WTC11 (cell line): ENCODE measurements at regions not wholly inside any gene's neighbourhood (a gene's known extent, or its start where the extent isn't known, plus 50 kb on each side); places are given as distances from the start of the nearest gene placed in this dataset.

ENCODE experiments used
- ATAC-seq: fragments of 200-7000 bp; cut with Tn5 transposase; 2 replicates; pipeline ENCODE4 v1.10.0; 2021; ENCODE audit warnings: mild to moderate bottlenecking, moderate library complexity
- CTCF ChIA-PET: fragments of 300-600 bp; sonication (Branson Sonifier 250); formaldehyde crosslinking; loops from one replicate; lab custom pipeline; 2021; ENCODE audit warnings: antibody characterized with exemption; lab: Charles Lee
- POLR2A ChIA-PET: fragments of 350-600 bp; sonication (Branson Sonifier 250); formaldehyde crosslinking; loops from one replicate; lab custom pipeline; 2021; ENCODE audit warnings: antibody characterized with exemption; lab: Charles Lee
- DNase-seq: peaks from one replicate; pipeline ENCODE4 v3.0.0; 2021; ENCODE audit warnings: low spot score
- H3K27ac Mint-ChIP-seq: 2 replicates; pipeline ENCODE4 v1.8.0; 2021; ENCODE audit warnings: mixed read lengths
- H3K27me3 Mint-ChIP-seq: 2 replicates; pipeline ENCODE4 v1.8.0; 2021; ENCODE audit warnings: low read depth, mild to moderate bottlenecking, moderate library complexity, mixed read lengths
- H3K36me3 Mint-ChIP-seq: 2 replicates; pipeline ENCODE4 v1.8.0; 2021; ENCODE audit warnings: mixed read lengths
- H3K4me1 Mint-ChIP-seq: 2 replicates; pipeline ENCODE4 v1.8.0; 2022; ENCODE audit warnings: mixed read lengths
- H3K4me3 Mint-ChIP-seq: 2 replicates; pipeline ENCODE4 v1.8.0; 2021; ENCODE audit warnings: mild to moderate bottlenecking, moderate library complexity, mixed read lengths
- H3K9me3 Mint-ChIP-seq: 2 replicates; pipeline ENCODE4 v1.8.0; 2021; ENCODE audit warnings: mixed read lengths
- ATF1 ChIP-seq: sonication (generic); formaldehyde crosslinking; IDR thresholded peaks from 2 replicates; pipeline ENCODE4 v1.8.1; 2023; ENCODE audit warnings: mild to moderate bottlenecking, moderate library complexity, missing genetic modification reagents
- CREB1 ChIP-seq: sonication (generic); formaldehyde crosslinking; IDR thresholded peaks from 2 replicates; pipeline ENCODE4 v1.8.0; 2023; ENCODE audit warnings: mild to moderate bottlenecking, missing genetic modification reagents
- GTF2I ChIP-seq: fragments of 250-450 bp; sonication (Bioruptor Pico); conservative IDR thresholded peaks from 2 replicates; pipeline ENCODE4 v1.4.0; 2021; ENCODE audit warnings: mild to moderate bottlenecking
- NFATC4 ChIP-seq: fragments of 250-450 bp; sonication (Bioruptor Pico); IDR thresholded peaks from 2 replicates; pipeline ENCODE4 v1.9.0; 2021; ENCODE audit warnings: mild to moderate bottlenecking
- NFE2L1 ChIP-seq: sonication (generic); formaldehyde crosslinking; IDR thresholded peaks from 2 replicates; pipeline ENCODE4 v1.8.1; 2023; ENCODE audit warnings: missing genetic modification reagents
- RORB ChIP-seq: fragments of 250-450 bp; sonication (Bioruptor Pico); IDR thresholded peaks from 2 replicates; pipeline ENCODE4 v1.9.0; 2021; ENCODE audit warnings: mild to moderate bottlenecking
- SOX15 ChIP-seq: fragments of 250-450 bp; sonication (Bioruptor Pico); IDR thresholded peaks from 2 replicates; pipeline ENCODE4 v1.9.0; 2021; ENCODE audit warnings: mild to moderate bottlenecking
- ZBTB21 ChIP-seq: sonication (generic); formaldehyde crosslinking; IDR thresholded peaks from 2 replicates; pipeline ENCODE4 v1.8.1; 2023; ENCODE audit warnings: mild to moderate bottlenecking, missing genetic modification reagents, borderline replicate concordance
- TF ChIP-seq, protein P1 (sequence below): sonication (generic); formaldehyde crosslinking; IDR thresholded peaks from 2 replicates; pipeline ENCODE4 v1.8.1; 2023; ENCODE audit warnings: mild to moderate bottlenecking, moderate library complexity, missing genetic modification reagents
- TF ChIP-seq, protein P2 (sequence below): fragments of 200-600 bp; IDR thresholded peaks from 2 replicates; pipeline ENCODE4 v1.8.0; 2022; ENCODE audit warnings: antibody characterized with exemption
- TF ChIP-seq, protein P3 (sequence below): sonication (generic); formaldehyde crosslinking; IDR thresholded peaks from 2 replicates; pipeline ENCODE4 v1.8.1; 2023; ENCODE audit warnings: mild to moderate bottlenecking, missing genetic modification reagents
- TF ChIP-seq, protein P4 (sequence below): sonication (generic); formaldehyde crosslinking; IDR thresholded peaks from 2 replicates; pipeline ENCODE4 v1.8.0; 2022; ENCODE audit warnings: mild to moderate bottlenecking, missing genetic modification reagents
- TF ChIP-seq, protein P5 (sequence below): sonication (generic); formaldehyde crosslinking; IDR thresholded peaks from 2 replicates; pipeline ENCODE4 v1.8.1; 2023; ENCODE audit warnings: mild to moderate bottlenecking, missing genetic modification reagents
- TF ChIP-seq, protein P6 (sequence below): sonication (generic); formaldehyde crosslinking; IDR thresholded peaks from 2 replicates; pipeline ENCODE4 v1.8.0; 2023; ENCODE audit warnings: missing genetic modification reagents
- TF ChIP-seq, protein P7 (sequence below): sonication (generic); formaldehyde crosslinking; IDR thresholded peaks from 2 replicates; pipeline ENCODE4 v1.8.1; 2022; ENCODE audit warnings: low read depth, missing genetic modification reagents, borderline replicate concordance
- TF ChIP-seq, protein P8 (sequence below): fragments of 250-450 bp; sonication (Bioruptor Pico); conservative IDR thresholded peaks from 2 replicates; pipeline ENCODE4 v1.9.0; 2021; ENCODE audit warnings: mild to moderate bottlenecking

DNA sequence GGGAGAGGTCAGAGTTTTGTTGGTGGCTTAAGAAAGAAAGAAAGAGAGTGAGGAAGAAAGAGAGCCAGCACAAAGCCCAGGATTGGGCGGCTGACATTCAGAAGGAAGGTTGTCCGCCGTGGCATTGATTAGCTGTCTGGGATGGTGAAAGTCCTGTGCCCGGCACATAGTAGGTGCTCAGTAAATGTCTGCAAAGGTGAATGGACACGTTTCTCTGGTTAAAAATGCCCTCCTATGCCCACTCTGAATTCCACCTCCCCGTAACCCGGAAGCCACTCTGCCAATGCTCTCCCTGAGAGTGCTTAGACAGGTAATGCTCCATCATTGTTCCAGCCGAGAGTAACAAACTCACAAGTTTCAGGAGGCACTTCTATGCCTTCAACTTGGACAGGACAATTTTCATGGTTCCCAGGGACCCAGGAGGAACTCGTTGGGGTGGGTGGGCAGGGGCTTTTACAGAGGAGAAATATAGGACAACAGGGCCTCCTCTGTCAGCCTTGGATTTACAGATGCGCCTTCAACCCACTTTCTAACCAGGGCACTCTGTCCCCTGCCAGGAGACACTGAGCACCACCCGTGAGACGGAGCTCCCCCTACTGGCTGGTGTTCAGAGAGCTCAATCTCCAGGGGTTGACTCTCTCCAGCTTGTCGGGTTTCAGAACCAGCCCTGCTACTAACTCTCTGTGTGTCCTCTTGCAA is 411.5 kb upstream of the ZMIZ1 start:
- Mint-ChIP-seq H3K4me1 (no peaks in the 10 kb centered on the region), H3K36me3 (no peaks in the 10 kb centered on the region)
- TF ChIP-seq CREB1 (CRISPR knock-in tag) (no peak), ZBTB21 (CRISPR knock-in tag) (no peak), NFE2L1 (CRISPR knock-in tag) (no peak), NFATC4 (CRISPR knock-in tag) (no peak)
- TF ChIP-seq, protein P1, sequence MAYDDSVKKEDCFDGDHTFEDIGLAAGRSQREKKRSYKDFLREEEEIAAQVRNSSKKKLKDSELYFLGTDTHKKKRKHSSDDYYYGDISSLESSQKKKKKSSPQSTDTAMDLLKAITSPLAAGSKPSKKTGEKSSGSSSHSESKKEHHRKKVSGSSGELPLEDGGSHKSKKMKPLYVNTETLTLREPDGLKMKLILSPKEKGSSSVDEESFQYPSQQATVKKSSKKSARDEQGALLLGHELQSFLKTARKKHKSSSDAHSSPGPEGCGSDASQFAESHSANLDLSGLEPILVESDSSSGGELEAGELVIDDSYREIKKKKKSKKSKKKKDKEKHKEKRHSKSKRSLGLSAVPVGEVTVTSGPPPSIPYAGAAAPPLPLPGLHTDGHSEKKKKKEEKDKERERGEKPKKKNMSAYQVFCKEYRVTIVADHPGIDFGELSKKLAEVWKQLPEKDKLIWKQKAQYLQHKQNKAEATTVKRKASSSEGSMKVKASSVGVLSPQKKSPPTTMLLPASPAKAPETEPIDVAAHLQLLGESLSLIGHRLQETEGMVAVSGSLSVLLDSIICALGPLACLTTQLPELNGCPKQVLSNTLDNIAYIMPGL (CRISPR knock-in tag), result no peak
- TF ChIP-seq, protein P2, sequence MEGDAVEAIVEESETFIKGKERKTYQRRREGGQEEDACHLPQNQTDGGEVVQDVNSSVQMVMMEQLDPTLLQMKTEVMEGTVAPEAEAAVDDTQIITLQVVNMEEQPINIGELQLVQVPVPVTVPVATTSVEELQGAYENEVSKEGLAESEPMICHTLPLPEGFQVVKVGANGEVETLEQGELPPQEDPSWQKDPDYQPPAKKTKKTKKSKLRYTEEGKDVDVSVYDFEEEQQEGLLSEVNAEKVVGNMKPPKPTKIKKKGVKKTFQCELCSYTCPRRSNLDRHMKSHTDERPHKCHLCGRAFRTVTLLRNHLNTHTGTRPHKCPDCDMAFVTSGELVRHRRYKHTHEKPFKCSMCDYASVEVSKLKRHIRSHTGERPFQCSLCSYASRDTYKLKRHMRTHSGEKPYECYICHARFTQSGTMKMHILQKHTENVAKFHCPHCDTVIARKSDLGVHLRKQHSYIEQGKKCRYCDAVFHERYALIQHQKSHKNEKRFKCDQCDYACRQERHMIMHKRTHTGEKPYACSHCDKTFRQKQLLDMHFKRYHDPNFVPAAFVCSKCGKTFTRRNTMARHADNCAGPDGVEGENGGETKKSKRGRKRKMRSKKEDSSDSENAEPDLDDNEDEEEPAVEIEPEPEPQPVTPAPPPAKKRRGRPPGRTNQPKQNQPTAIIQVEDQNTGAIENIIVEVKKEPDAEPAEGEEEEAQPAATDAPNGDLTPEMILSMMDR, result peak; percentile 61
- TF ChIP-seq, all 79 proteins: peak for 1
- DNase-seq (peak; percentile 87), ATAC-seq (peak; percentile 99)
- no peak overlapping the region for H3K27ac Mint-ChIP-seq
- POLR2A ChIA-PET, result interaction anchor here (0.9 kb wide), 1 partner anchor 353 kb away, joined by 6 read pairs; no protein-coding TSS in a partner anchor
- H3K9me3 Mint-ChIP-seq, result no peaks in the 10 kb centered on the region
- CTCF ChIA-PET, result interaction anchor here (0.5 to 2.1 kb wide), 48 partner anchors 8 to 635 kb away, joined by 3 to 16 read pairs (median 4); no protein-coding TSS in a partner anchor
- H3K4me3 Mint-ChIP-seq, result no peak overlapping the region
- no peaks in the 10 kb centered on the region for H3K27me3 Mint-ChIP-seq

DNA sequence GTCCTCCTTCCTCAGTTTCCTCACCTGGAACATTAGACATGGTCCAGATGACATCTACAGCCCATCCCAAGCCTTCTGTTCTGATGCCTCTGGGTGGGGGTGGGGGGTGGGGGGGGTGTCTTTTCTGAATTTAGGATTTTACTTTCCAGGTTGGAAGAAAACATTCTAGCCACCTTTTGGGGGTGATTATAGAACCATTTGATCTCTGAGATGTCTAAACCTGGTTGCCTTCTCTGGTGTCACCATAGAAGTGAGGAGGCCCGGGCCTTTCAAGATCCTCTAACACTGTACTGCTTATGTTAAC is 411.0 kb upstream of the ZMIZ1 start:
- ChIA-PET CTCF (interaction anchor here (0.6 to 2.1 kb wide), 47 partner anchors 8 to 635 kb away, joined by 3 to 16 read pairs (median 4); no protein-coding TSS in a partner anchor), POLR2A (no interaction called here)
- Mint-ChIP-seq H3K36me3 (no peaks in the 10 kb centered on the region), H3K4me1 (no peaks in the 10 kb centered on the region), H3K27ac (no peak overlapping the region), H3K4me3 (no peak overlapping the region), H3K27me3 (no peaks in the 10 kb centered on the region), H3K9me3 (no peaks in the 10 kb centered on the region)
- no peak for ATAC-seq
- DNase-seq, result no peak
- TF ChIP-seq, protein P3, sequence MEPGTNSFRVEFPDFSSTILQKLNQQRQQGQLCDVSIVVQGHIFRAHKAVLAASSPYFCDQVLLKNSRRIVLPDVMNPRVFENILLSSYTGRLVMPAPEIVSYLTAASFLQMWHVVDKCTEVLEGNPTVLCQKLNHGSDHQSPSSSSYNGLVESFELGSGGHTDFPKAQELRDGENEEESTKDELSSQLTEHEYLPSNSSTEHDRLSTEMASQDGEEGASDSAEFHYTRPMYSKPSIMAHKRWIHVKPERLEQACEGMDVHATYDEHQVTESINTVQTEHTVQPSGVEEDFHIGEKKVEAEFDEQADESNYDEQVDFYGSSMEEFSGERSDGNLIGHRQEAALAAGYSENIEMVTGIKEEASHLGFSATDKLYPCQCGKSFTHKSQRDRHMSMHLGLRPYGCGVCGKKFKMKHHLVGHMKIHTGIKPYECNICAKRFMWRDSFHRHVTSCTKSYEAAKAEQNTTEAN (CRISPR knock-in tag), result no peak
- TF ChIP-seq, protein P4, sequence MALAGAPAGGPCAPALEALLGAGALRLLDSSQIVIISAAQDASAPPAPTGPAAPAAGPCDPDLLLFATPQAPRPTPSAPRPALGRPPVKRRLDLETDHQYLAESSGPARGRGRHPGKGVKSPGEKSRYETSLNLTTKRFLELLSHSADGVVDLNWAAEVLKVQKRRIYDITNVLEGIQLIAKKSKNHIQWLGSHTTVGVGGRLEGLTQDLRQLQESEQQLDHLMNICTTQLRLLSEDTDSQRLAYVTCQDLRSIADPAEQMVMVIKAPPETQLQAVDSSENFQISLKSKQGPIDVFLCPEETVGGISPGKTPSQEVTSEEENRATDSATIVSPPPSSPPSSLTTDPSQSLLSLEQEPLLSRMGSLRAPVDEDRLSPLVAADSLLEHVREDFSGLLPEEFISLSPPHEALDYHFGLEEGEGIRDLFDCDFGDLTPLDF (CRISPR knock-in tag), result no peak
- TF ChIP-seq, protein P5, sequence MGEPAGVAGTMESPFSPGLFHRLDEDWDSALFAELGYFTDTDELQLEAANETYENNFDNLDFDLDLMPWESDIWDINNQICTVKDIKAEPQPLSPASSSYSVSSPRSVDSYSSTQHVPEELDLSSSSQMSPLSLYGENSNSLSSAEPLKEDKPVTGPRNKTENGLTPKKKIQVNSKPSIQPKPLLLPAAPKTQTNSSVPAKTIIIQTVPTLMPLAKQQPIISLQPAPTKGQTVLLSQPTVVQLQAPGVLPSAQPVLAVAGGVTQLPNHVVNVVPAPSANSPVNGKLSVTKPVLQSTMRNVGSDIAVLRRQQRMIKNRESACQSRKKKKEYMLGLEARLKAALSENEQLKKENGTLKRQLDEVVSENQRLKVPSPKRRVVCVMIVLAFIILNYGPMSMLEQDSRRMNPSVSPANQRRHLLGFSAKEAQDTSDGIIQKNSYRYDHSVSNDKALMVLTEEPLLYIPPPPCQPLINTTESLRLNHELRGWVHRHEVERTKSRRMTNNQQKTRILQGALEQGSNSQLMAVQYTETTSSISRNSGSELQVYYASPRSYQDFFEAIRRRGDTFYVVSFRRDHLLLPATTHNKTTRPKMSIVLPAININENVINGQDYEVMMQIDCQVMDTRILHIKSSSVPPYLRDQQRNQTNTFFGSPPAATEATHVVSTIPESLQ (CRISPR knock-in tag), result no peak
- TF ChIP-seq RORB (CRISPR knock-in tag) (no peak), ATF1 (CRISPR knock-in tag) (no peak), SOX15 (no peak), GTF2I (CRISPR knock-in tag) (no peak)
- TF ChIP-seq, protein P6, sequence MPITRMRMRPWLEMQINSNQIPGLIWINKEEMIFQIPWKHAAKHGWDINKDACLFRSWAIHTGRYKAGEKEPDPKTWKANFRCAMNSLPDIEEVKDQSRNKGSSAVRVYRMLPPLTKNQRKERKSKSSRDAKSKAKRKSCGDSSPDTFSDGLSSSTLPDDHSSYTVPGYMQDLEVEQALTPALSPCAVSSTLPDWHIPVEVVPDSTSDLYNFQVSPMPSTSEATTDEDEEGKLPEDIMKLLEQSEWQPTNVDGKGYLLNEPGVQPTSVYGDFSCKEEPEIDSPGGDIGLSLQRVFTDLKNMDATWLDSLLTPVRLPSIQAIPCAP (CRISPR knock-in tag), result no peak
- TF ChIP-seq, protein P7, sequence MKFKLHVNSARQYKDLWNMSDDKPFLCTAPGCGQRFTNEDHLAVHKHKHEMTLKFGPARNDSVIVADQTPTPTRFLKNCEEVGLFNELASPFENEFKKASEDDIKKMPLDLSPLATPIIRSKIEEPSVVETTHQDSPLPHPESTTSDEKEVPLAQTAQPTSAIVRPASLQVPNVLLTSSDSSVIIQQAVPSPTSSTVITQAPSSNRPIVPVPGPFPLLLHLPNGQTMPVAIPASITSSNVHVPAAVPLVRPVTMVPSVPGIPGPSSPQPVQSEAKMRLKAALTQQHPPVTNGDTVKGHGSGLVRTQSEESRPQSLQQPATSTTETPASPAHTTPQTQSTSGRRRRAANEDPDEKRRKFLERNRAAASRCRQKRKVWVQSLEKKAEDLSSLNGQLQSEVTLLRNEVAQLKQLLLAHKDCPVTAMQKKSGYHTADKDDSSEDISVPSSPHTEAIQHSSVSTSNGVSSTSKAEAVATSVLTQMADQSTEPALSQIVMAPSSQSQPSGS (CRISPR knock-in tag), result no peak
- TF ChIP-seq, protein P8, sequence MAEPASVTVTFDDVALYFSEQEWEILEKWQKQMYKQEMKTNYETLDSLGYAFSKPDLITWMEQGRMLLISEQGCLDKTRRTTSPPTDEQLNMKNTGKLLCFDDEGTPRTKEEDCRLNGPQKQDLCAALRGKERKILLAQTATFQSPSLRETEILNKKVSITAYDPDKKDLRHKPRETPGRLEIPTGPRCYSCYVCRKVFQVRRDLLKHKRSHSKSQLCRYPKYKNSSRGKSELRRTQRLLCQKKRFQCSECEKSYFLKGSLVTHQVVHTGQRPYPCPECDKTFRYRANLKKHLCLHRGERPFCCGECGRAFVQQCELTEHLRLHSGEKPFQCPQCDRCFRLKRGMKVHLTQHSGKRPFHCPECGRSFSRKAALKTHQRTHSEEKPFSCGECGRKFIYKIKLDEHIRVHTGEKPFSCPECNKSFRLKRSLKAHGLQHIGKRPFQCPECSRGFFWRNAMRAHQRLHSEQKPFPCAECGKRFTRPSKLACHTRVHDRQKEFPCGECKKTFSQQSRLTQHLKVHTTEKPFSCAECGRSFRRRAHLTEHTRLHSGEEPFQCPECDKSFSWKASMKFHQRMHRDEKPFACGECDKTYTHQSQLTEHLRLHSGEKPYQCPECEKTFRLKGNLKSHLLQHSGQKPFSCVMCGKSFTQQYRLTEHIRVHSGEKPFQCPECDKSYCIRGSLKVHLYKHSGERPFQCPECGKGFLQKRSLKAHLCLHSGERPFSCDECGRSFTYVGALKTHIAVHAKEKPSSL, result no peak
